Fibroblast of skin of scalp (primary cell): ENCODE measurements at regions not wholly inside any gene's neighbourhood (a gene's known extent, or its start where the extent isn't known, plus 50 kb on each side); places are given as distances from the start of the nearest gene placed in this dataset.

Experiments
- DNase-seq: peaks from one replicate; pipeline ENCODE4 v3.0.0-alpha.2; 2013

DNA sequence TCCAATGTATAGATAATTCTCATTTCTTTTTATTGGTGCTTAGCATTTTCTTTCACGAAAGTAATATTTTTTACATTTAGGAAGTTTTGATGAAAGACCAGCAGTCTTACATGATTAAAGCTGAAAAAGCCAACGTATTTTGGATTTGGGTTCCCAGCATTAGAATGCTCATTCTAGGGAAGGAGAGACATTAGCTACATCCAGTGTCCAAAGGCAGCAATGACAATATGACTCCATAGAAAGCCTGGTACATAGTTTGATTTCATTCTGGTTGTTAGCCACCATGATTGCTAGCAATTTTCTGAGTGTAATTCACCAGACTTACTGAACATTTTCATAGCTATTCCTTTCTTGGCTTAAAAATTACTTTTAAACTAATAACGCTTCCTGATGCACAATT lies 1397.5 kb downstream of the PCDH7 start:
- DNase-seq, result no peak

DNA sequence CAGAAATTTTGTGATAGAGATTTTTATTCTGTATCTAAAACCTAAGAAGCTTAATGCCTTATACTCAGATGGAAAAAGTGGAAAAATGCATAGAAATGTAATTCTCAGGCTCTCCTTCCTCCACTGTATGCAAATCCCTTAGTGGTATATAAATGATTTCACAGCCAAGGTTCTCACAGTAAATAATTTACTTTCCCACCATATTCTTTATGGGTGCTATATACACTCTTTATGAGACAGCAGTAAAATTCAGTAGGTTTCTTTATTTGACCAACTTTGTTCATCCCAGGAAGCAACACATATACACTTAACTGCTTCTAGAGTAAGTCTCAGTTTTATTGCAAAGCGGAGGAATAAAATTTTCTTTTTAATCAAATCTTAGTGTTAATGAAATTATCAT lies 1399.7 kb downstream of the PCDH7 start:
- DNase-seq, result no peak

DNA sequence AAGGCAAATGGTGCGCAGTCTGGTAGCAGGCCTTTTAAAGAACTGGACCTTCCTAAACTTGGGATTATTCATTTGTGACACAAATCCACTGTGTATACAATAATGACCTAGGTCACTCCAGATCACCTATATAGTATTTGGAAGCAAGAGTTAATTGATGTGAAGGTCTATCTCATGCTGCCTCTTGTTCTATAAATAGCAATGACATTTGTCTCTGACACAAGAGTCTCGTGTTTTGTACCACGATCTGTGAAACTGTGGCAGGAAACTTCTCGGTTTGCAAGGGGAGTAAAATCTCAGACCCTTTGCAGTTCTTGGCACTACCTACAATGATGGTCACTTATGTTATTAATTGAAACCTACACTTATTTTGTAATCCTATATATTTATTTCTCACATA lies 1408.4 kb downstream of the PCDH7 start:
- no peak for DNase-seq

GRCh38 chr4:32129967-32130366 lies 1409.8 kb downstream of the PCDH7 start:
- DNase-seq, result no peak

DNA sequence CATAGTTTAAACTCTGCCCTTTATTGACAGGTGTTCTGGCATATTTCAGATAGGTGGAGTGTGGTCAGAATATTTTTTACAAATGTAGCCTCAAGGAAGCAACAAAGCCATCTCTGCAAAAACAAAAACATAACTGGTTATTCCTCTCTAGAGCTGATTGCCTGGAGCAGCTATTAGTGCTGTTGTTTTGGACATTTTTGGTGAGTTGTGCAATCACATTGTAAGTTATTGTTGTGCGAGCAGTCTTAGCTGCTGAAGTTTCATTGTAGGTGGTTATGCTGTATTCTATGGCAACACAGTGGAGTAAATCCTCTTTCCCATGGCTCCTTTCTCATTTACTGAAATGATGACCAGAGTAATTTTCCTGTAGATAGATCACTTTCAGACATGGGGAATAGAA lies 1413.0 kb downstream of the PCDH7 start:
- DNase-seq, result no peak

DNA sequence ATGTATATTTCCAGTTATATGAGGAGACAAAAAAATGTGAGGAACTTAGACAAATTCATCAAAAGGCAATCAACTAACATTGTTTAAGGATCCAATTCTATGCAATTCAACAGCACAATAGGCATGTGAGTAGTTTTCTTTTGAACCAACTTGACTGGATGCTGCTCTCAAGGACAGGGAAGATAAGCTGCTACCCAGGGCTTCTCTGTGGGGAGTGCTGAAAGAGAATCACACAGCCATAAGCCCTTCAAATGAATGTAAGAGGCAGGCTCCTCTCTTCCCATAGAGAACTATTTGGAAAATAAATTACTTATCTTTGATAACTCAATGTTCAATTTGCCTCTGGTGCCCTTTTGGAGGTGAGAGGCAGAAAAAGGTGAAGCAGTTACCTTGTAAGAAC lies 1413.6 kb downstream of the PCDH7 start:
- DNase-seq, result no peak

DNA sequence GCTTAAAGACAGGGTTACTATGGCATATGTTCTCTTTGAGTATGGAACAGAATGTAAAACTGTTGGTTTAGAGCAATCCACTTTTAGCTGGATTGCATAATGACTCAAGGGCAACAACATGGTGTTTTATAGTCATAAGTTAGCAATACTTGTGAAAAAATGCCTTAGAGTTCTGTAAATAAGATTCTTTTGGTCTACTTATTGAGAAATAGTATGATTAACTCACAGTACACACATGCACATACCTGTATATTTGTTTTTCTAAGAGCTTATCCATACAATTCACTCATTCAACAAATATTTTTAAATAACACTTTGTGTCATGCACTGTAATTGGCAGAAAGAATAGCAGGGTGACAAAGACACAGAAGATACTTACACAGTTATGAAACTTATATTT lies 1415.5 kb downstream of the PCDH7 start:
- DNase-seq, result peak; percentile 20

DNA sequence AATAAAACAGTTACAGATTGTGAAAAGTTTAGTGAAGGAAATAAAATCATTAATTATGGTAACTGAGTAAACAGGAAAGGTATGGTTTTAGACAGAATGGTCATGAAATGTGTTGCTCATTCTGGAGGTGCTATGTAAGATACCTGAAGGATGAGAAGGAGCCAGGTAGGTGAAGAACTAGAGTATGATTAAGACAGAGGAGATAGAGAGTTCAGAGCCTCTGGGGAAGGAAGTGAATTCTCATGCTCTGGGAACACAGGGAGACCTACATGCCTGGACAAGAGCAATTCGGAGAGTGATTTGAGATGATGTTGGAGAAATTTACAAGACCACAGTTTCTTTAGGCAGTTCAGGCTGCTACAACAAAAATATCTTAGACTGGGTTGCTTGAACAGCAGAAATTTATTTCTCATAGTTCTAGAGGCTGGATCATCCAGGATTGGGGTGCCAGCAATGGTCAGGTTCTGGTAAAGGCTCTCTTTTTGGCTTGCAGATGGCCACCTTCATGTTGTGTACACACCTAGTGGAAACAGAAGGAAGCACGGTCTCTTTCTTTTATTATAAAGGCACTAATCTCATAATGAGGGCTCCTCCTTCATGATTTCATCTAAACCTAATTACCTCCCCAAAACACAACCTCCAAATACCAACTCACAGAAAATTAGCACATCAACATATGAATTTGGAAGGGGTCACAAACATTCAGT lies 1416.1 kb downstream of the PCDH7 start:
- no peak for DNase-seq

GRCh38 chr4:32140636-32141035 lies 1420.5 kb downstream of the PCDH7 start:
- peak; percentile 92 for DNase-seq

DNA sequence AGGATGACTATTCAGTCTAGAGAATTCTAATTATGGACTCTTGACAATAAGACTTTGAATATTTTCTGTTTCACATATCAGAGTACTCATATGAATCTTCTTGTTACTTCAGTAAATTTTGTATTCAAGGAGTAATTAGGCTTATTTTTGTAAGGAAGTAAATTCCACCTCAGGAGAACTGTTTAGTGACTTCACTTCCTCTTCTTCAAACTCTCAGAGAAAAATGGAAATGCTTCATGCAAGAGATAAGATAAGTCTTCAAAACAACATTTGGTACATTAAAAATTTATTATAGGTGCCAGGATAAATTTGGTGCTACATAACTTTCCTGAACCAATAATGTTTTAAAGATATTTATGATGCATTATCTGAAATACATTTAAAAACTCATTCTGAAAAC lies 1421.9 kb downstream of the PCDH7 start:
- no peak for DNase-seq

DNA sequence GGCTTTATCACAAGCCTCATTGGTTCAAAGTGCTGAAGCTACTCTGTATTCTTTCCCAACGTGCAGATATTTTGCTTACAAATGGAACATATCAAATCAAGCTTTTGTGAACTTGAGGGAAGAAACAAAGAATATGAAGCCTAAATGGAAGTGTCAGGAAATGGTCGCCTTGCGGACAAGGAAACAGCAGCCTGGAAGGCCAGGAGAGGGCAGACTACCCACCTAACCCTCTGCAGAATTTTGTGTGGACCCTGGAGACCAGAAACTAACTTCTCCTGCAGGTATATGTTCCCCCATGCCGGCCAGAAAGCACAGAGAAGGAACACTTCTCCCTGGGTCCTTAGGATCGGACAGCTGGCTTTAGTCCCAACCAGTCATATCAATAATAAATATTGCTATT lies 1425.8 kb downstream of the PCDH7 start:
- no peak for DNase-seq

GRCh38 chr4:32147446-32148085 lies 1427.4 kb downstream of the PCDH7 start:
- DNase-seq, result no peak

GRCh38 chr4:32148111-32148666 lies 1428.0 kb downstream of the PCDH7 start:
- DNase-seq, result peak; percentile 71

GRCh38 chr4:32158961-32159360 lies 1438.8 kb downstream of the PCDH7 start:
- DNase-seq, result no peak

DNA sequence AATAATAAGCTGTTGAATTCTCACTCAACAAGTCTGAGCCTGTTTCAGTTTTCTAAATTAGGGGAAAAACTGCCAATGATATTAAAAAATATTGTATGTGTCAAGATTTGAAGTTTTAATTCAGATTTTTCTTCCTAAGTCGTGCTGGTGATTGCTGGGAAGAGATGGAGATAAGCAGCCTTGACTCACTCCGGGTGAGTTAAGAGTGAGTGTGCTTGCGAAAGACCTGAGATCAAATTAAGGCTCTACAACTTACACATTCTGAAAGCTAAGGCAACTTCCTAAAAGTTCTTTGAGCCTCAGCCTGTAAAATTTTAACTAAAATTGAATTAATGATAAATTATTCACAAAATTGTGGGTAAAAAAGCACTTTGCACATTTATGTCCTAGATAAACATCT lies 1441.2 kb downstream of the PCDH7 start:
- no peak for DNase-seq

DNA sequence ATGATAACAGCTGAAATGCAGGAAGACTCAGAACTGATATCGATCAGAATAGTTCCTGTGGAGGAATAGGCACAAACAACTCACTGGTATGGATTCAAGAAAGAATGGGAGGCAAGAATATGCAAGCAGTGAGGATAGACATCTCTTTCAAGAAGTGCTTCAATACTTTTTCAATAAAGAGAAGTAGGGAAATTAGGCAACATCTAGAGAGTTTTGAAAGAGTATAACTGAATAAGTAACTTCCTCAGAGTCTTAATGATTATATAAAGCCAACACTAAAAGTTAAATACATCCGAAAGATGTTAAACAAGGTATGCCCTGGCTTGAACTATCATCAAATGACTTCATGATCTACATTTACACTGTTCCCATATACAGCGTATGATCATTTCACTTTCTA lies 1443.0 kb downstream of the PCDH7 start:
- DNase-seq, result no peak

GRCh38 chr4:32169841-32170240 lies 1449.7 kb downstream of the PCDH7 start:
- DNase-seq, result no peak

DNA sequence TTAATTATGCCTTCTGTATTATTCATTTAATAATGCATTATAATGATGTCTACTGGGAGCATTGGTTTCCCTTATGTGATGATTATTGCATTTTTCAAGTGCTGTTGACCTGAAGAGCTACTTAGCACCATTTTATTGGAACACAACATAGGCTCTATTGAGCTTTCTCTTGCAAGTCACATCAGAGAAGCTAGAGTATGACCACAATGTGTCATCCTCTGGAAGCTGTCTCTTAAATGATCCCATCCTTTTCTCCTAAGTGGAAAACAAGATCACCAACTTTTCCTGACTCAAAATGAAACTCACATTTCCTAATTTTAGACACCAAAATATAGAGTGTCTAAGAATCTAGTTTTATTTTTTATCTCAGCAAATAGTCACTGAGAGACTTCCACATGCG lies 1451.9 kb downstream of the PCDH7 start:
- peak; percentile 22 for DNase-seq

DNA sequence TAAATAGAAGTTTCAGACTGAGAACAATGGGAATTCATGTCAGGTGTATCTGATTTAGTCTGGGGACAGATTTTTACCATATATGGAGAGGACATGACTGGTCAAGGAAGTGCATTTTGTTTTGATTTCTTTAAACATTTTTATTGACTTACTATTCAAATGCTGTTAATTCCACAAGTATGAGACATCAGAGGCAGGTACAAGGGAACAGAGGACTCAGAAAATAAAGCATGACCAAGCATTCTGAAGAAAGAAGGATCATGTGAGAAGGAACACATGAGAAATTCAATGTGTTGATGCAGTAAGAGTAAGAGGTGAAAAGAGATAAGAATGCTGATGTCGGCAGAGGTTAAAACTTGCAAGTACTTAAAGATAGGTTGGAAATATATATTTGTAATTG lies 1452.6 kb downstream of the PCDH7 start:
- DNase-seq, result peak; percentile 60

DNA sequence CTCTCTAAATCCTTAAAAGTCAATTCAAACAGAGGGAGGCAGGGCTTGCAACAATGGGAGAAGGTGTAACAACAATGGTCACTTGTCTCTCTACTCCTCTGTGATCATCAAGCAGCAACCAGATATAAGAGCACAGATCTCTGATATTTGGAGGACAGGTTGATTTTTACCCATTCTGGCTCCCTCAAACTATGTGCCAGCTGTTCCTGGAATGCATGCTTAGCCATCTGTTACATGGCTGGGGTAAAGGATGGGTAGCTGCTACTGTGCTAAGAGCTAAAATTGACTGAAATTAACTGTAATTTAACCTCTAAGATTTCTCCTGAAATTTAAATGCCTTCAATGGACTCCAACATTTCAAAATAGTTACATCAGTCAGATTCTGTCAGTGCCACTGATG lies 1459.9 kb downstream of the PCDH7 start:
- DNase-seq, result no peak

DNA sequence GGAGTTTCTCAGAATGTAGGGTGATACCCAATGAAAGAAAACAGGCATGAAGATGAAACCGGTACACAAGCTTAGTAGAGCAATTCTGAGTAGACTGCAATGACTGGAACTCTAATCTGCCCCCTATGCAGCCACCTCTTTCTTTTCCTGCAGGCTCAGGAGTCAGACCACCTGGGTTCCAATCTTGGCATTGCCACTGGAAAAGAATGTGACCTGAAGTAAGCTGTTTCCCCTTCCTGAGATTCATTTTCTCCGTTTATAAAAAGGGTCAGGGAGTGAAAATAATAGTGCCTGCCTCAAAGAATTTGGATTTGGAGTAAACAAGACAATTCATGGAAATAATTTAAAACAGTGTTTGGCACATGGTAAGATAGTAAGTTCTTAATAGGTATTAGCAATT lies 1464.0 kb downstream of the PCDH7 start:
- no peak for DNase-seq

GRCh38 chr4:32189130-32189529 lies 1469.0 kb downstream of the PCDH7 start:
- DNase-seq, result no peak

DNA sequence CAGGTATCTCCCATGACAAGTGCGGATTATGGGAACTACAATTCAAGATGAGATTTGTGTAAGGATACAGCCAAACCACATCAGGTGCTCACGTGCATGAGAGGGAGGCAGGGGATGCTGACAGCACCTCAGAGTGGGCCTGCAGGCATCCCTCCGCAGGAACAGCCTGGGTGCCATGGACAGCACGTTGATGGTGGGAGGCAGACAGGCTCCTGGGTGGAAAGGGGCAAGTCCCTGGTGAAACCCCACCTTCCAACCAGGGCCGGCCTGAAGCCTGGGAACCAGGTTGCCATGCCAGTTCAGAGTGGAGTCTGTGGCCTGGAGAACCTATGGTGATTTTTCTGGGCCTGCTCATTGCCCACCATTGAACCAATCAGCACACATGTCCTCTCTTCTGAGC lies 1469.6 kb downstream of the PCDH7 start:
- DNase-seq, result no peak

DNA sequence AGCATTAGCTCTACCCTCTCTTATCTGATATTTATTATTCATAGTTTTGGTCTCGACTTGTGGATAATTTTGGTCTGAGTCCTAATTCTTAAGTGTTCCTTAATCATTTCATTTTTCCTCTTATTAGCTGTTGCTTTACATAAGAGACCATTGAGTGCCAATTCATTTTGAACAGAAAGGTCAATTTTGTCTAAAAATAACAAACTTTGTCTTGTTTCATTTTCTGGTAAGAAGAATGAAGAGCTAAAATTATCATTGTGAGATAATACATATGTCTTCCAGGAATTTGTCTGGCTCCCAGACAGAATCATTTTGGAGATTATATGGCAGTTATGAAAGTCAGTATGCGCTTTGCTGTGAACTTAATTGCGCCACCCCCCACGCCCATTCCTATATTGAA lies 1471.8 kb downstream of the PCDH7 start:
- no peak for DNase-seq
